HG03457 (cell line): ENCODE measurements at regions not wholly inside any gene's neighbourhood (a gene's known extent, or its start where the extent isn't known, plus 50 kb on each side); places are given as distances from the start of the nearest gene placed in this dataset.

ENCODE experiments used
- ATAC-seq: cut with Tn5 transposase; IDR thresholded peaks from one replicate; pipeline ENCODE4 v1.9.1; 2021; ENCODE audit warnings: moderate number of reproducible peaks; ENCODE audit not compliant: unreplicated experiment

GRCh38 chr2:30339071-30339470, 107.7 kb downstream of the LBH start:
- ATAC-seq = no peak

DNA sequence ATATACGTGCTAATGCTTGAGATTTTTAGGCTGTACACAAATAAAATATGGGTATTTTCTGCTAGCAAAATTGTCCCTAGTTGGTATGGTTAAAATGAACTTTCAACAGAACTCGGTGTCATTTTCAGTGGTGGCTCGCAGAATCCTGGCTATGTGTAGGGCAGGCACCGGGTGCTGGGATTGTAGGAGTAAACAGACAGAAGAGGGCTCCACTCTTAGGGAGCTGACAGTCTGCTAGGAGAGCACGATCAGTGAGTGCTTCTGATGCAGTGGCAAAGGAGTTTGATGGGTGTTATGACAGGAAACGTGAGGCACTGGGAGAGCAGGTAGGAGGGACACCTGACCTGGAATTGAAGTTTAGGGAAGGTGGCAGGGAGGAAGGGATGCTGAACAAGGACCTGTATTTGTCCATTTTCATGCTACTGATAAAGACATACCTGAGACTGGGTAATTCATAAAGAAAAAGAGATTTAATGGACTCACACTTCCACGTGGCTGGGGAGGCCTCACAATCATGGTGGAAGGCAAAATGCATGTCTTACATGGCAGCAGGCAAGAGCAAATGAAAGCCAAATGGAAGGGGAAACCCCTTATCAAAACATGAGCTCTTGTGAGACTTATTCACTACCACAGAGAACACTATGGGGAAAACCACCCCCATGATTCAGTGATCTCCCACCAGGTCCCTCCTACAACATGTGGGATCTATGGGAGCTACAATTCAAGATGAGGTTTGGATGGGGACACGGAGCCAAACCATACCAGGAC, 105.4 kb upstream of the LCLAT1 start:
- ATAC-seq = no peak

DNA sequence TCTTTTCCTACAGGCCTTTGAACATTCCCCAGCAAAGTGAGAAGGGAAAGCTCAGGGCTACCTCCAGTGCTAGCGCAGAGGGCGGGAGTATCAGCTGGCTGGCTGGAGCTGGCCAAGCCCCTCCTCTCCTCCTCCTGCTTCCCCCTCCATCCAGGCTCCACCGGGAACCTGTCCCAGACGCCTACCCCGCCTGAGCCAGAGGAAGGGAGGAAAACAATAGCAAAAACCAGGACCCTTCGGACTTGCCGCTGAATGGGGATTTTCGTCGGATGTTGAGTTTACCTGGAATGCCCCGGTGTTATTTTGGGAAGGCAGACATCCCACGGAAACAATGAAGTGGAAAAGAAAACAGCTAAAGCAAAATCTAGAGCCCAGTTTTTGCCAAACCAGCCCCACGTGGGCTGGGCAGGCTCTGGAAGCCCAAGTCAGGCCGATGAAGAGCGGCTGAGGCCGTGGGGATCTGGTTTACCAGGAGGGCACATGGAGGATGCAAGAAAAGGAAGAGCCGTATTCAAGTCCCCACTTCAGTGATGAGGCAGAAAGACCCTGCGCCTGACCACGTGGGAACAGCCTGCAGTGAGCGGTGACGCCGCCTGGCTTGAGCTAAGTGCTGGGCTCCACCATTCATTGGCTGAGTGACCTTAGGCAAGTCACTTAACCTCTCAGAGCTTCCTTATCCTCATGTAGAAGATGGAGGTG, 100.4 kb upstream of the LCLAT1 start:
- no peak for ATAC-seq

- no peak for ATAC-seq
Observed at GRCh38 chr2:30348825-30349224, 98.2 kb upstream of the LCLAT1 start.

- no peak for ATAC-seq
Observed at GRCh38 chr2:30349691-30350090, 97.4 kb upstream of the LCLAT1 start.

DNA sequence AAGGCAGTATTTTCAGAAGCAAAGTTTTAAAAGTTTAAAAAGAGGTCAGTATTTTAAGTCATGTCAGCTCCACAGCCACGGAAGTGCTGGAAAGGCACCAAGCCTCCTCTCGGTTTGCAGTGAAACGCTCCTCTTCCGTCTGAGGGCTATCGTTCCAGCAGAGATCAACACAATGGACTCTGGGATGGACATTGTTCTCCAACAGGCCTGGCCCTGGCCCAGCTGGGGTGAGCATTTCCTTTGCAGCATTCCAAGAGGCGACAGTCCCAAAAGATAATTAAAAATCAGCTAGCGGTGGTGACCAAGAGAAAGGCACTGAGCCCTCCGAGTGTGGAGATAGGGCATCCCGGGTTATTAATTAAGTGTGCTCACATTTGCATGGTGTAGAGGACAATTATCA, 95.9 kb upstream of the LCLAT1 start:
- no peak for ATAC-seq

- no peak for ATAC-seq
Observed at GRCh38 chr2:30351949-30352348, 95.1 kb upstream of the LCLAT1 start.

- no peak for ATAC-seq
Observed at GRCh38 chr2:30354150-30354549, 92.9 kb upstream of the LCLAT1 start.

GRCh38 chr2:30354621-30355020, 92.4 kb upstream of the LCLAT1 start:
- no peak for ATAC-seq

DNA sequence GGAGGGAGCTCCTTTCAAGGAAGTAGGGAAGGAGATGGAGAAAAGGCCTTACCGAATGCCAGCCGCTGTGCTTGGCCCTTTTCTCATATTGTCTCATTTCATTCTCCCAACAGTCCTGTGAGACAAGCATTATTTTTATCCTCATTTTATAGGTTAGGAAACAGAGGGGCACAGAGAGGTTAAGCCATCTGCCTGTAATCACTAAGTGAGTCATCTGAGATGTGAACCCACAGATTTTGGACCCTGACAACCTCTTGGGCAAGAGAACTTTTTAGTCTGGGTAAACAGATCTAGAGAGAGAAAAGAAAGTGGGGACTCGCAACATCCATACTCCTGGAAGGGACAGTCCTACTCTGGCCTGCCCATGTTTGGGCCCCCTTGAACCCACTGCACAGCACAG, 91.7 kb upstream of the LCLAT1 start:
- no peak for ATAC-seq

- ATAC-seq = no peak
Observed at GRCh38 chr2:30356071-30356470, 91.0 kb upstream of the LCLAT1 start.

DNA sequence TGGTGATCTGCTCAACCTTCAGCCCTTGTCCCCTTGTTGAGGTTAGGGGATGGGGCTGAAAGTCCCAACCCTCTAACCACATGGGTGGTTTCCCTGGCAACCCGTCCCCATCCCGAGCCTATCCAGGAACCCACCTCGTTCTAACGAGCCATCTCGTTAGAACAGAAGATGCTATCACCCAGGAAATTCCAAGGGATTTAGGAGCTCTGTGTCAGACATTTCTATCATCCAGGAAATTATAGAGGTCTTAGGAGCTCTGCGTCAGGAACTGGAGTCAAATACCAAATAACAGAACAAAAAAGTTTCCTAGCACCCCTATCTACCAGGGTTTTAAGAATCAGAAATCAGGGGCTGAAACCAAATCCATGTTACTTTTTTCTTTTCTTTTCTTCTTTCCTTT, 90.3 kb upstream of the LCLAT1 start:
- ATAC-seq = no peak

GRCh38 chr2:30358351-30358750, 88.7 kb upstream of the LCLAT1 start:
- ATAC-seq = no peak

DNA sequence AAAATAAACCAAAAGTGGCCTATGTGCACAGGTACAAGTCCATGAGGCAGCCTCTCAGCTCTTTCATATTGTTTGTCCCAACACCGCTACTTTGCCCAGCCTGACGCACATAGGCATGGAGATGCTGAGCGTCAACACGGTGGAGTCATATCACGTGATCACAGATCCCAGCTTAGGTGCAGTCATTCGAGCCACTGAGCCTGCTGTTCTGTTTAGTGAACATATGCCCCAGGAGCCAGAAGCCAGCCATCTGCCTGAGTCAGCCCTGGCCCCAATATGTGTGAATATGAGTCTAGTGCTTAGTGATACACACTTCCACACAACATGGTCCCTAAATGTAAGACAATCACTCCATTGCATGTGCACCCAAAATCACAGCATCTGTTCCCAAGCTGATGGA, 88.2 kb upstream of the LCLAT1 start:
- no peak for ATAC-seq

DNA sequence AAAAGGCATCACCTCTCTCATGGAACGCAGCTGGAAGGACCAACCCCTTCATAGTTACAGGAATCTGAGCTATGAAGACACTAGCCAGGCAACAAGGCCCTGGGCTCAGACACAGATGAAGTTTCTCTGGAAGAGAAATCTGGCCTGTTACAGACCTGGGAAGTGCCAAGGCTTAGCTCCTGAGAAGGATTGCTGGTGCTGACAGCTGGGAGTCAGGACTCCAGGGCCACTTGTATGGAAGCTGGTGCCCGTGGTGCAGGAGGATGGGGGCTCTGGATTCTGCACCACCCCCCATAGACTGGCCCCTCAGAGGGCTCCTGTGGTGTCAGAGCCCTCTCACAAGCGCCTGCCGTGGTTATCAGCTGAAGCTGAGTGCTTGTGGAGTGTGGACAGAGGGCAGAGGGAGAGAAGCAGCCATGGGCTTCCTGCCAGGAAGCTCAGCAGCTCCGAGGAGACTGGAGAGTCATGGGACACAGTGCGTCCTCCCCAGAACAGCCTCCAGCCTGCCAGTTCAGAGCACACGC, 87.3 kb upstream of the LCLAT1 start:
- no peak for ATAC-seq

GRCh38 chr2:30361751-30362394, 85.2 kb upstream of the LCLAT1 start:
- ATAC-seq = no peak

- ATAC-seq = no peak
Observed at GRCh38 chr2:30362468-30363081, 84.5 kb upstream of the LCLAT1 start.

GRCh38 chr2:30363406-30363805, 83.6 kb upstream of the LCLAT1 start:
- ATAC-seq = no peak

DNA sequence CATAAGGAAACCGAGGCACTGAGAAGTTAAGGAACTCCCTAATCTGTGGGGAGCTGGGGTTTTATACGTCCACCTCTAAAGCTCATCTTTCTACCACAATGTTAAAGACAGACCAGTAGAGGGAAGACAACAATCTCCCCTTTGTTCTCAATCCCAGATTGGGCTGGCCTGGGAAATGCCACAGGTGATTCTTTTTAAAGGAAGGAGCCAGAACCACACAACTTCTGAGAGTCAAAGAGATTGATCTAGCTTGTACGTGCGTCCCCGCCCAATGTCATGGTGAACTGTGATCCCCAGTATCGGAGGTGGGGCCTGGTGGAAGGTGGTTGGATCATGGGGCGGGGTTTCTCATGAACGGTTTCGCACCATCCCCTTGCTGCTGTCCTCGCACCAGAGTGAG, 81.8 kb upstream of the LCLAT1 start:
- ATAC-seq = no peak

DNA sequence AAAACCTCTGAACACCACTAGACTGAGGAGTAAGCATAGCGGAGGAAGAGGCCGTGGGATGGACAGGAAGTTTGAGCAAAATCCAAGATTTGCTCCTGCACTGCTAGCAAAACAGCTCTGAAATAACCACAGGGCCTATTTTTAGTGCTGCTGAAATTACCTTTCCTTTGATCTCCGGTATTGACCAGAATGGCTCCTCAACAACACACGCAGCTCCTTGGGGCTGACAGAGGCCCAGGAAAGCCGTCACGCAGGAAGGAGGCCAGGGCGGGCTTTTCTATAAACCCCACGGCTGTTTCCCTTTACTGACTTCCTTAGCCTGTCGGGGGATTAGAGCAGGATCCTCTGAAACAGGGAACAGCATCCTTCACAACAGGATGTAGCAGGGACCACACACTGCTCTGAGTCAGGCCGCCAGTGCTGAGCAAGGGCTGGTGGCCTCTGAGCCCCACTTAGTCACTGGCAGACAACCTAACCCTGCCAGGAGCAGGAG, 80.8 kb upstream of the LCLAT1 start:
- ATAC-seq = no peak
